K562 (cell line): ENCODE measurements at regions not wholly inside any gene's neighbourhood (a gene's known extent, or its start where the extent isn't known, plus 50 kb on each side); places are given as distances from the start of the nearest gene placed in this dataset.
A peak's percentile ranks its signal among the peaks of the same experiment; 100 is the strongest.

Source experiments
- CBX8 ChIP-seq: fragments of 200-600 bp; sonication (generic); IDR thresholded peaks from 2 replicates; pipeline ENCODE4 v1.6.1; 2012; ENCODE audit warnings: borderline replicate concordance, mixed run types, low read depth, mild to moderate bottlenecking, moderate library complexity, mixed read lengths, low read length, control low read depth, inconsistent platforms; ENCODE audit not compliant: poor library complexity, severe bottlenecking; ENCODE audit errors: extremely low read depth
- GABPA ChIP-seq: fragments of 200-800 bp; sonication (Bioruptor generic); conservative IDR thresholded peaks from 2 replicates; pipeline ENCODE4 v1.6.1; 2016; ENCODE audit warnings: low read depth, missing genetic modification characterization, missing compliant biosample characterization
- GTF2A2 ChIP-seq: IDR thresholded peaks from 2 replicates; pipeline ENCODE4 v1.6.1; 2016; ENCODE audit warnings: mild to moderate bottlenecking, missing genetic modification characterization, missing compliant biosample characterization
- GTF2E2 ChIP-seq: fragments of 200-800 bp; sonication (Bioruptor generic); IDR thresholded peaks from 2 replicates; pipeline ENCODE4 v1.6.1; 2016; ENCODE audit warnings: missing genetic modification characterization, missing compliant biosample characterization
- KLF6 ChIP-seq: fragments of 250-450 bp; sonication (Bioruptor Pico); IDR thresholded peaks from 2 replicates; pipeline ENCODE4 v1.4.0; 2020; ENCODE audit warnings: mild to moderate bottlenecking, moderate library complexity, borderline replicate concordance
- MECOM ChIP-seq: fragments of 250-450 bp; sonication (Bioruptor Pico); IDR thresholded peaks from 2 replicates; pipeline ENCODE4 v1.8.0; 2022; ENCODE audit warnings: inconsistent platforms
- POLR2A ChIP-seq: fragments of 450-650 bp; conservative IDR thresholded peaks from 2 replicates; pipeline ENCODE4 v1.6.1; 2016
- RBM25 ChIP-seq: fragments of 200-400 bp; formaldehyde crosslinking; IDR thresholded peaks from 2 replicates; pipeline ENCODE4 v1.6.1; 2018; ENCODE audit warnings: low read length, low read depth, moderate library complexity; ENCODE audit not compliant: severe bottlenecking
- SMAD3 ChIP-seq: fragments of 450-650 bp; formaldehyde crosslinking; conservative IDR thresholded peaks from 2 replicates; pipeline ENCODE4 v1.4.0; 2020; ENCODE audit warnings: mild to moderate bottlenecking
- SRSF7 ChIP-seq: fragments of 200-400 bp; formaldehyde crosslinking; optimal IDR thresholded peaks from 2 replicates; pipeline ENCODE3; 2017; ENCODE audit warnings: mild to moderate bottlenecking, low read depth, low read length
- TEAD1 ChIP-seq, 2 experiments: fragments of 450-650 bp in 1 of 2; sonication (generic) in 1 of 2; formaldehyde crosslinking; IDR thresholded peaks; 2 replicates each; pipeline versions ENCODE4 v1.4.0 to v1.8.0; 2020 to 2022; ENCODE audit warnings: mild to moderate bottlenecking in 2 of 2, missing genetic modification reagents in 1 of 2
- ZNF589 ChIP-seq: fragments of 200-800 bp; sonication (Bioruptor generic); IDR thresholded peaks from 2 replicates; pipeline ENCODE4 v1.6.1; 2016; ENCODE audit warnings: low read depth, missing genetic modification characterization, missing compliant biosample characterization
- TF ChIP-seq, protein P1 (sequence below): fragments of 450-650 bp; IDR thresholded peaks from 2 replicates; pipeline ENCODE4 v1.6.1; 2016; ENCODE audit warnings: mild to moderate bottlenecking, moderate library complexity
- TF ChIP-seq, protein P2 (sequence below): sonication (generic); formaldehyde crosslinking; IDR thresholded peaks from 2 replicates; pipeline ENCODE4 v1.5.0; 2020; ENCODE audit warnings: missing genetic modification reagents

DNA sequence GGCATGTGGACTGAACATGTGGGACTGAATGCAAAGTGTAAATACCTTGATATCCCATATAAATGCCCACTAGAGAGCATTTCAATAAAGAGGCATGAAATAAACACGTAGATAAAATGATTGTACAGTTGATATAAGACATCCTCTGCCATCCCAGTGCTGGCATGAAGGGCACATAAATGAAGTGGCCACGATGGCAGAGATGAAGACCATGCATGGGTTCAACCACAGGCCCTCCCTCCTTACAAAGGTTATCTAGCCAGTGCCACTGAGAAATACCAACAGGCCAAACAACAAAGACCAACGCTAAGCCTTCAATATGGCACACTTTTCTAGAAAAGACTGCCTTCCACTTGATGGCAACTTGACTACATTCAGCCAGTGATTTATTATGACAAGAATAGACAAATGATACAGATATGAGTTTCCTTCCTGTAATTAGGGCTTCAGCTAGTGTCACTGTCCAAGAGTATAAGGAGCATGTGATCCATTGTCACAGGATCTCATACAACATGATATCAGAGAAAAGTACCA is 493.9 kb upstream of the MAP2 start (continued):
- peak in 1 of 2 experiments; percentile 78; a peak in 2 of 4 replicates for TF ChIP-seq TEAD1 (CRISPR knock-in tag; IDR thresholded peaks at IDR 0.05)
- TF ChIP-seq CBX8 = no peak
- TF ChIP-seq RBM25 = no peak
- TF ChIP-seq, protein P1, sequence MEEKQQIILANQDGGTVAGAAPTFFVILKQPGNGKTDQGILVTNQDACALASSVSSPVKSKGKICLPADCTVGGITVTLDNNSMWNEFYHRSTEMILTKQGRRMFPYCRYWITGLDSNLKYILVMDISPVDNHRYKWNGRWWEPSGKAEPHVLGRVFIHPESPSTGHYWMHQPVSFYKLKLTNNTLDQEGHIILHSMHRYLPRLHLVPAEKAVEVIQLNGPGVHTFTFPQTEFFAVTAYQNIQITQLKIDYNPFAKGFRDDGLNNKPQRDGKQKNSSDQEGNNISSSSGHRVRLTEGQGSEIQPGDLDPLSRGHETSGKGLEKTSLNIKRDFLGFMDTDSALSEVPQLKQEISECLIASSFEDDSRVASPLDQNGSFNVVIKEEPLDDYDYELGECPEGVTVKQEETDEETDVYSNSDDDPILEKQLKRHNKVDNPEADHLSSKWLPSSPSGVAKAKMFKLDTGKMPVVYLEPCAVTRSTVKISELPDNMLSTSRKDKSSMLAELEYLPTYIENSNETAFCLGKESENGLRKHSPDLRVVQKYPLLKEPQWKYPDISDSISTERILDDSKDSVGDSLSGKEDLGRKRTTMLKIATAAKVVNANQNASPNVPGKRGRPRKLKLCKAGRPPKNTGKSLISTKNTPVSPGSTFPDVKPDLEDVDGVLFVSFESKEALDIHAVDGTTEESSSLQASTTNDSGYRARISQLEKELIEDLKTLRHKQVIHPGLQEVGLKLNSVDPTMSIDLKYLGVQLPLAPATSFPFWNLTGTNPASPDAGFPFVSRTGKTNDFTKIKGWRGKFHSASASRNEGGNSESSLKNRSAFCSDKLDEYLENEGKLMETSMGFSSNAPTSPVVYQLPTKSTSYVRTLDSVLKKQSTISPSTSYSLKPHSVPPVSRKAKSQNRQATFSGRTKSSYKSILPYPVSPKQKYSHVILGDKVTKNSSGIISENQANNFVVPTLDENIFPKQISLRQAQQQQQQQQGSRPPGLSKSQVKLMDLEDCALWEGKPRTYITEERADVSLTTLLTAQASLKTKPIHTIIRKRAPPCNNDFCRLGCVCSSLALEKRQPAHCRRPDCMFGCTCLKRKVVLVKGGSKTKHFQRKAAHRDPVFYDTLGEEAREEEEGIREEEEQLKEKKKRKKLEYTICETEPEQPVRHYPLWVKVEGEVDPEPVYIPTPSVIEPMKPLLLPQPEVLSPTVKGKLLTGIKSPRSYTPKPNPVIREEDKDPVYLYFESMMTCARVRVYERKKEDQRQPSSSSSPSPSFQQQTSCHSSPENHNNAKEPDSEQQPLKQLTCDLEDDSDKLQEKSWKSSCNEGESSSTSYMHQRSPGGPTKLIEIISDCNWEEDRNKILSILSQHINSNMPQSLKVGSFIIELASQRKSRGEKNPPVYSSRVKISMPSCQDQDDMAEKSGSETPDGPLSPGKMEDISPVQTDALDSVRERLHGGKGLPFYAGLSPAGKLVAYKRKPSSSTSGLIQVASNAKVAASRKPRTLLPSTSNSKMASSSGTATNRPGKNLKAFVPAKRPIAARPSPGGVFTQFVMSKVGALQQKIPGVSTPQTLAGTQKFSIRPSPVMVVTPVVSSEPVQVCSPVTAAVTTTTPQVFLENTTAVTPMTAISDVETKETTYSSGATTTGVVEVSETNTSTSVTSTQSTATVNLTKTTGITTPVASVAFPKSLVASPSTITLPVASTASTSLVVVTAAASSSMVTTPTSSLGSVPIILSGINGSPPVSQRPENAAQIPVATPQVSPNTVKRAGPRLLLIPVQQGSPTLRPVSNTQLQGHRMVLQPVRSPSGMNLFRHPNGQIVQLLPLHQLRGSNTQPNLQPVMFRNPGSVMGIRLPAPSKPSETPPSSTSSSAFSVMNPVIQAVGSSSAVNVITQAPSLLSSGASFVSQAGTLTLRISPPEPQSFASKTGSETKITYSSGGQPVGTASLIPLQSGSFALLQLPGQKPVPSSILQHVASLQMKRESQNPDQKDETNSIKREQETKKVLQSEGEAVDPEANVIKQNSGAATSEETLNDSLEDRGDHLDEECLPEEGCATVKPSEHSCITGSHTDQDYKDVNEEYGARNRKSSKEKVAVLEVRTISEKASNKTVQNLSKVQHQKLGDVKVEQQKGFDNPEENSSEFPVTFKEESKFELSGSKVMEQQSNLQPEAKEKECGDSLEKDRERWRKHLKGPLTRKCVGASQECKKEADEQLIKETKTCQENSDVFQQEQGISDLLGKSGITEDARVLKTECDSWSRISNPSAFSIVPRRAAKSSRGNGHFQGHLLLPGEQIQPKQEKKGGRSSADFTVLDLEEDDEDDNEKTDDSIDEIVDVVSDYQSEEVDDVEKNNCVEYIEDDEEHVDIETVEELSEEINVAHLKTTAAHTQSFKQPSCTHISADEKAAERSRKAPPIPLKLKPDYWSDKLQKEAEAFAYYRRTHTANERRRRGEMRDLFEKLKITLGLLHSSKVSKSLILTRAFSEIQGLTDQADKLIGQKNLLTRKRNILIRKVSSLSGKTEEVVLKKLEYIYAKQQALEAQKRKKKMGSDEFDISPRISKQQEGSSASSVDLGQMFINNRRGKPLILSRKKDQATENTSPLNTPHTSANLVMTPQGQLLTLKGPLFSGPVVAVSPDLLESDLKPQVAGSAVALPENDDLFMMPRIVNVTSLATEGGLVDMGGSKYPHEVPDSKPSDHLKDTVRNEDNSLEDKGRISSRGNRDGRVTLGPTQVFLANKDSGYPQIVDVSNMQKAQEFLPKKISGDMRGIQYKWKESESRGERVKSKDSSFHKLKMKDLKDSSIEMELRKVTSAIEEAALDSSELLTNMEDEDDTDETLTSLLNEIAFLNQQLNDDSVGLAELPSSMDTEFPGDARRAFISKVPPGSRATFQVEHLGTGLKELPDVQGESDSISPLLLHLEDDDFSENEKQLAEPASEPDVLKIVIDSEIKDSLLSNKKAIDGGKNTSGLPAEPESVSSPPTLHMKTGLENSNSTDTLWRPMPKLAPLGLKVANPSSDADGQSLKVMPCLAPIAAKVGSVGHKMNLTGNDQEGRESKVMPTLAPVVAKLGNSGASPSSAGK = peak; percentile 5; the same call in 1 of the 2 replicates
- 0 out of 2 replicates have a peak, but pooled peaks have one; percentile 57 for TF ChIP-seq GTF2E2 (tag)
- peak; percentile 67 for TF ChIP-seq GTF2A2 (tag)
- peak; percentile 39; the same call in 1 of the 2 replicates for TF ChIP-seq GABPA (tag)
- no peak for TF ChIP-seq SRSF7
- TF ChIP-seq MECOM (CRISPR knock-in tag) = peak; percentile 51; the same call in 1 of the 2 replicates
- TF ChIP-seq ZNF589 = peak; percentile 94
- TF ChIP-seq POLR2A = no peak
- TF ChIP-seq, protein P2, sequence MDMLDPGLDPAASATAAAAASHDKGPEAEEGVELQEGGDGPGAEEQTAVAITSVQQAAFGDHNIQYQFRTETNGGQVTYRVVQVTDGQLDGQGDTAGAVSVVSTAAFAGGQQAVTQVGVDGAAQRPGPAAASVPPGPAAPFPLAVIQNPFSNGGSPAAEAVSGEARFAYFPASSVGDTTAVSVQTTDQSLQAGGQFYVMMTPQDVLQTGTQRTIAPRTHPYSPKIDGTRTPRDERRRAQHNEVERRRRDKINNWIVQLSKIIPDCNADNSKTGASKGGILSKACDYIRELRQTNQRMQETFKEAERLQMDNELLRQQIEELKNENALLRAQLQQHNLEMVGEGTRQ (CRISPR knock-in tag) = peak; percentile 36; the same call in 1 of the 2 replicates
- TF ChIP-seq KLF6 (CRISPR knock-in tag) = peak; percentile 69
- TF ChIP-seq SMAD3 (CRISPR knock-in tag) = peak; percentile 75; the same call in 1 of the 2 replicates
